ENCODE measurements at regions not wholly inside any gene's neighbourhood (a gene's known extent, or its start where the extent isn't known, plus 50 kb on each side); places are given as distances from the start of the nearest gene placed in this dataset.

GRCh38 chr1:60431593-60431992 is 358.0 kb upstream of the C1orf87 start:
- TF ChIP-seq, protein P1, sequence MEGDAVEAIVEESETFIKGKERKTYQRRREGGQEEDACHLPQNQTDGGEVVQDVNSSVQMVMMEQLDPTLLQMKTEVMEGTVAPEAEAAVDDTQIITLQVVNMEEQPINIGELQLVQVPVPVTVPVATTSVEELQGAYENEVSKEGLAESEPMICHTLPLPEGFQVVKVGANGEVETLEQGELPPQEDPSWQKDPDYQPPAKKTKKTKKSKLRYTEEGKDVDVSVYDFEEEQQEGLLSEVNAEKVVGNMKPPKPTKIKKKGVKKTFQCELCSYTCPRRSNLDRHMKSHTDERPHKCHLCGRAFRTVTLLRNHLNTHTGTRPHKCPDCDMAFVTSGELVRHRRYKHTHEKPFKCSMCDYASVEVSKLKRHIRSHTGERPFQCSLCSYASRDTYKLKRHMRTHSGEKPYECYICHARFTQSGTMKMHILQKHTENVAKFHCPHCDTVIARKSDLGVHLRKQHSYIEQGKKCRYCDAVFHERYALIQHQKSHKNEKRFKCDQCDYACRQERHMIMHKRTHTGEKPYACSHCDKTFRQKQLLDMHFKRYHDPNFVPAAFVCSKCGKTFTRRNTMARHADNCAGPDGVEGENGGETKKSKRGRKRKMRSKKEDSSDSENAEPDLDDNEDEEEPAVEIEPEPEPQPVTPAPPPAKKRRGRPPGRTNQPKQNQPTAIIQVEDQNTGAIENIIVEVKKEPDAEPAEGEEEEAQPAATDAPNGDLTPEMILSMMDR (IDR thresholded peaks at IDR 0.05; ENCODE audit: low read depth, low read length) = no peak
- TF ChIP-seq EZH2phosphoT487 (IDR thresholded peaks at IDR 0.05; ENCODE audit: low read depth) = no peak

GRCh38 chr1:60430375-60430774 is 356.8 kb upstream of the C1orf87 start:
- Histone ChIP-seq H3K36me3 (replicated peaks; ENCODE audit: low read depth, low read length) (no peaks in the 10 kb centered on the region), H3K9ac (ENCODE audit: low read length) (no peak overlapping the region), H2AFZ (ENCODE audit: low read depth, low read length) (no peak overlapping the region), H3K27ac (ENCODE audit: low read length) (no peak overlapping the region), H3K4me2 (ENCODE audit: low read length) (no peak overlapping the region), H3K4me1 (ENCODE audit: low read length) (peaks cover 3% of the 10 kb centered on the region; the same call in 1 of the 2 replicates), H3K4me3 (ENCODE audit: low read length) (no peak overlapping the region), H3K9me3 (ENCODE audit: insufficient read depth, low read length) (no peaks in the 10 kb centered on the region), H4K20me1 (ENCODE audit: insufficient read depth, low read length) (no peaks in the 10 kb centered on the region), H3K27me3 (ENCODE audit: low read depth, low read length) (no peaks in the 10 kb centered on the region), H3K79me2 (ENCODE audit: low read length) (no peaks in the 10 kb centered on the region)
- no peak for TF ChIP-seq EZH2phosphoT487 (IDR thresholded peaks at IDR 0.05; ENCODE audit: low read depth)
- TF ChIP-seq, protein P1 (IDR thresholded peaks at IDR 0.05; ENCODE audit: low read depth, low read length) = no peak

More at GRCh38 chr1:60431593-60431992, 358.0 kb upstream of the C1orf87 start:
- H3K36me3 ChIP-seq (replicated peaks; ENCODE audit: low read depth, low read length) = no peaks in the 10 kb centered on the region
- H2AFZ ChIP-seq (ENCODE audit: low read depth, low read length) = no peak overlapping the region
- H3K9me3 ChIP-seq (ENCODE audit: insufficient read depth, low read length) = no peaks in the 10 kb centered on the region
- H4K20me1 ChIP-seq (ENCODE audit: insufficient read depth, low read length) = no peaks in the 10 kb centered on the region
- H3K4me1 ChIP-seq (ENCODE audit: low read length) = no peaks in the 10 kb centered on the region
- no peaks in the 10 kb centered on the region for H3K79me2 ChIP-seq (ENCODE audit: low read length)
- no peak overlapping the region for H3K27ac ChIP-seq (ENCODE audit: low read length)
- H3K4me2 ChIP-seq (ENCODE audit: low read length) = no peak overlapping the region
- H3K27me3 ChIP-seq (ENCODE audit: low read depth, low read length) = no peaks in the 10 kb centered on the region
- H3K9ac ChIP-seq (ENCODE audit: low read length) = no peak overlapping the region
- H3K4me3 ChIP-seq (ENCODE audit: low read length) = no peak overlapping the region

GRCh38 chr1:60428127-60428526 is 354.6 kb upstream of the C1orf87 start:
- Histone ChIP-seq H4K20me1 (ENCODE audit: insufficient read depth, low read length) (no peaks in the 10 kb centered on the region), H2AFZ (ENCODE audit: low read depth, low read length) (no peak overlapping the region), H3K9me3 (ENCODE audit: insufficient read depth, low read length) (no peaks in the 10 kb centered on the region), H3K4me1 (ENCODE audit: low read length) (peaks cover 3% of the 10 kb centered on the region; the same call in 1 of the 2 replicates), H3K4me3 (ENCODE audit: low read length) (no peak overlapping the region), H3K9ac (ENCODE audit: low read length) (no peak overlapping the region), H3K27me3 (ENCODE audit: low read depth, low read length) (no peaks in the 10 kb centered on the region), H3K4me2 (ENCODE audit: low read length) (no peak overlapping the region), H3K79me2 (ENCODE audit: low read length) (no peaks in the 10 kb centered on the region), H3K27ac (ENCODE audit: low read length) (no peak overlapping the region), H3K36me3 (replicated peaks; ENCODE audit: low read depth, low read length) (no peaks in the 10 kb centered on the region)
- no peak for TF ChIP-seq EZH2phosphoT487 (IDR thresholded peaks at IDR 0.05; ENCODE audit: low read depth)
- TF ChIP-seq, protein P1 (IDR thresholded peaks at IDR 0.05; ENCODE audit: low read depth, low read length) = no peak

DNA sequence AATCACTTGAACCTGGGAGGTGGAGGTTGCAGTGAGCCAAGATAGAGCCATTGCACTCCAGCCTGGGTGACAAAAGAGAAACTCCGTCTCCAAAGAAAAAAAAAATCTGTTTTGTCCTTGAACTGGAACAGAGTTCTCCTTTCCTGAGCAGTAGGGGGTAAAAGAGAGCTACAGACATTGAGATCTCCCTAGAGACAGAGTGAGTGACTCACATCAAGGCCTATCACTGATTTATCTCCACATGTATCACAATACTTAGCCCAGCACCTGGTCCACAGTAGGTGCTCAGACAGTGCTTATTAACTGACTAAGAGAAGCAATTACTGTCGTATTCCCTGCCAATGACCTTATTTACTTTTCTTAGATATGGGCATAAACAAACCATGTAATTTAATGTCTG is 354.1 kb upstream of the C1orf87 start:
- Histone ChIP-seq H3K9ac (ENCODE audit: low read length) (no peak overlapping the region), H2AFZ (ENCODE audit: low read depth, low read length) (no peak overlapping the region), H3K27me3 (ENCODE audit: low read depth, low read length) (no peaks in the 10 kb centered on the region), H3K4me2 (ENCODE audit: low read length) (no peak overlapping the region), H3K4me3 (ENCODE audit: low read length) (no peak overlapping the region), H3K27ac (ENCODE audit: low read length) (no peak overlapping the region), H3K4me1 (ENCODE audit: low read length) (peaks cover 3% of the 10 kb centered on the region; the same call in 1 of the 2 replicates), H4K20me1 (ENCODE audit: insufficient read depth, low read length) (no peaks in the 10 kb centered on the region), H3K79me2 (ENCODE audit: low read length) (no peaks in the 10 kb centered on the region), H3K36me3 (replicated peaks; ENCODE audit: low read depth, low read length) (peaks cover 2% of the 10 kb centered on the region), H3K9me3 (ENCODE audit: insufficient read depth, low read length) (no peaks in the 10 kb centered on the region)
- no peak for TF ChIP-seq EZH2phosphoT487 (IDR thresholded peaks at IDR 0.05; ENCODE audit: low read depth)

Measured in OCI-LY3 (cell line).